GM11168 (cell line): ENCODE measurements at regions not wholly inside any gene's neighbourhood (a gene's known extent, or its start where the extent isn't known, plus 50 kb on each side); places are given as distances from the start of the nearest gene placed in this dataset.
"Not testable (repeated sequence)": the region's sequence is repeated elsewhere in the genome, so short reads cannot be mapped to it uniquely, and the experiment has no call there.

Source experiments
- in situ Hi-C: fragments of 300-500 bp; cut with MboI; formaldehyde crosslinking; loops from one replicate; pipeline ENCODE4 v1.12.0; 2022; ENCODE audit warnings: low sequenced_read_pairs; ENCODE audit not compliant: unreplicated experiment

DNA sequence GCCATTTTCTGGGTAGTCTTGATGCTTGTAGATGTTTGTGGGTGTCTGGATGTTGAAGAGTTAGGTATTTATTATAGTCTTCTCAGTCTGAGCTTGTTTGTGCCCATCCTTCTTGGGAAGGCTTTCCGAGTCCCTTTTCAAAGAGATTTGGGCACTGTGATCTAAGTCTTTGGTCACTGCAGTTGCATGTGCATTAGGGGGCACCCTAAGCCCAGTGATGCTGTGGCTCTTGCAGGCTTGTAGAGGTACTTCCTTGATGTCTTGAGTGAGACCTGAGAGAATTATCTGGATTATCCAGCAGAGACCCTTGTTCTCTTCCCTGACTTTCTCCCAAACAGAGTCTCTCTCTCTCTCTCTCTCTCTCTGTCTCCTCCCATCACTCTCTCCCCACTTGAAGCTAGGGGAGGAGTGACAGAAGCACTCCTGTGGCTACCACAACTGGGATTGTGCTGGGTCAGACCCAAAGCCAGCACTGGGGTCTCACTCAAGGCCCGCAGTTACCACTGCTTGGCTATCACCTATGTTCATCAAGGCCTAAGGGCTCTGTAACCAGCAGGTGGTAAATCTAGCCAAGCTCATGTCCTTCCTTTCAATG is 68.5 kb downstream of the TMCO5A start:
- in situ Hi-C loops = loop anchor here (5.0 kb wide), 1 partner anchor 349 kb away; no protein-coding TSS in a partner anchor

DNA sequence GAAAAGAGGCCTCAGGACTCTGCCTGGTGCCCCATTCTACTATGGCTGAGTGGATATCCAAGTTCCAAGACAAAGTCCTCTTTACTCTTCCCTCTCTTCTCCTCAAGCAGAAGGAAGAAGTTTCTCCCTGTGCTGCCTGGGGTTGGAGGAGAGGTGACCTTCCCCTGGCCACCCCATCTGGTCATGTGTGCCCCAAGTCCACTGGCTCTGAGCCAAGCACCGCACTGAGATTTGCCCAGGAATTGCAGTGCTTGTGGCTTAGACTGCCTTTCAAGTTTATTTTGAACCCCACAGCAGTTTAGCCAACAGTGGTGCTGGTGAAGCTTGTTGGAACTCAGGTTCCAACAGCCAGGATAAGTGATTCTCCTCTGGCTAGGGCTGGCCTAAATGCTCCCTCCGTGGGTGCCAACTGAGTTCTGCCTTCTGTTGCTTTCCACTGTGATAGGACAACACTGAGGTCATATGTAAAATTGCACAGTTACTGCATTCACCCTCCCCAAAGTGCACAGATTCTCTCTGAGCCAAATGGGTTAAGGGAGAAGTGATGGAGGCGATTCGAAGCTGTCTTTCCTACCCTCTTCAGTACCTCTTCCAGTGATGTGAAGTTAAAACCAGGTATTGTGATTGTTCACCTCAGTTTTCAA is 69.9 kb downstream of the TMCO5A start:
- in situ Hi-C loops = loop anchor here (5.0 kb wide), 1 partner anchor 348 kb away; no protein-coding TSS in a partner anchor

DNA sequence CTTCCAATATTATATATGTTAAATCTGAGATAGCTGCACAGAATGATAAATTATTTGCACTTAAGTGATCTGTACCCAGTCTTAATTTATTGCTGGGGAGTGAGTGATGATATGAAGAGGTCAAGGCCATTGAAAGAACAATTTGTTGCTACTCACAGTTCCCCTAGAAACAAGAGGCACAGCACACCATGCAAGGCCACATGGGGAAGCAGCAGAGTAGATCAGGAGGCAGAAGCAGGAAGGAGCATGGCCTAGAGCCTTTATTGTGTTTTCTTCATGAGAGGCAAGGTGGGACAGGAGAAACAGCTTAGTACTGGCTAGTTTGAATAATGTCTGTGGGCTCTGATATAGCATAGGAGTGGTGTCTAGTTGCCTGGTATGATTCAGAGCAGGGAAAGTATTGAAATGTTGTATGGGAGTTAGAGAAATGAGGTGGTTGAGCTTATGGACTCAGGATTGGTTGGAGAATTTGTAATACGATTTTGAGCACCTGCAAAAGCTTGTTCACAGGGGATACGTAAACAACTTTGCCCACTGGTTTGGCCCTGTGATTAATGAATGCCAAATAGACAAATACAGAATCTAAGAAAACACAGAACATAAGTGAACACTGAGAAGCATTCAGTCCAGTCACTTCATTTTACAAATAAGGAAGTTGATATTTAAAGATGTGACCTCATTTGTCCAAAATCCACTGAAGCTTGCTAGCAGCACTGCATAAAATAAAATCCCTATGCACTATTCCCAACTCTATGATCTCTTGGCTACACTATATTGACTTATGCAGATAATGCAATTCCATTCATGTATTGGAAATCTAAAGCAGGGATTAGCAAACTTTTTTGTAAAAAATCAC is 71.7 kb downstream of the TMCO5A start:
- in situ Hi-C loops = no loop called here

DNA sequence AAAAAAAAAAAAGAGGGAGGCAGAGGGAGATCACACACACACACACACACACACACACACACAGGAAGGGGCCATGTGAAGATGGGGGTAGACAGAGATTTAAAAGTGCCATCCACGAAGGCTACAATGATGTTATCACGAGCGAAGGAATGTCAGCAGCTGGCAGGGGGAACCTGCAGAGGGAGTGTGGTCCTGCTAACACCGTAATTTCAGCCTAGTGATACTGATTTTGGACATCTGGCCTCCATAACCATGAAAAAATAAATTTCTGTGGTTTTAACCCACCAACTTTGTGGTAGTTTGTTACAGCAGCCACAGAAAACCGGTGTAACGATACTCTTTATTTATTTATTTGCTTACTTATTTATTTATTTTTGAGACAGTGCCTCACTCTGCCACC is 76.0 kb downstream of the TMCO5A start:
- in situ Hi-C loops = no loop called here

DNA sequence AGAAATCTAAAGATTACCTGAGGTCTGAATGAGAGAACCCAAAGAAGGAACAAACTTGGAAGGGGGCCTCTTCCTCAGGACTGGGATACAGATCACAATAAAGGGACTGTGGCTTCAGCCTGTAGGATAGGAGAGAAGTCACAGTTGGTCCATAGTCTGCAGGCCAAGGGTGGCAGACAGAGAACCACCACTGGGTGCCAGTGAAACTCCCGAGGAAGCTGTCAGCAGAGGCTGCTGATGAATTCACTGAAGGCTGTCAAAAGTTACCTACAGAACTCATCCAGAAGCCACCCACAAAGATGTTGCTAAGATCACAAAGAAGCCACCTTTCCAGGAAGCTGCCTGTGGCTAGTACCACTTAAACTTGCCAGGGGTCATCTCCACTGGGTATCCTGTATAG is 78.5 kb downstream of the TMCO5A start:
- in situ Hi-C loops = no loop called here

DNA sequence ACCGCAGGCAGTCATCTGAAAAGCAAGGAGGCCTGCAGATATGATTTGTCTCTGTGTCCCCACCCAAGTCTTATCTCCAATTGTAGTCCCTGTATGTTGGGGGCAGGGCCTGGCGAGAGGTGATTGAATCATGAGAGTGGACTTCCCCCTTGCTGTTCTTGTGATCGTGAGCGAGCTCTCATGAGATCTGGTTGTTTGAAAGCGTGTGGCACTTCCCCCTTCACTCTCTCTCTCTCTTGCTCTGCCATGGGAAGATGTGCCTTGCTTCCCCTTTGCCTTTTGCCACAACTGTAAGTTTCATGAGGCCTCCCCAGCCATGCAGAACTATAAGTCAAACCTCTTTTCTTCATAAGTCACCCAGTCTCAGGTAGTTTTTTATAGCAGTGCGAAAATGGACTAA is 83.3 kb downstream of the TMCO5A start:
- in situ Hi-C loops = no loop called here

DNA sequence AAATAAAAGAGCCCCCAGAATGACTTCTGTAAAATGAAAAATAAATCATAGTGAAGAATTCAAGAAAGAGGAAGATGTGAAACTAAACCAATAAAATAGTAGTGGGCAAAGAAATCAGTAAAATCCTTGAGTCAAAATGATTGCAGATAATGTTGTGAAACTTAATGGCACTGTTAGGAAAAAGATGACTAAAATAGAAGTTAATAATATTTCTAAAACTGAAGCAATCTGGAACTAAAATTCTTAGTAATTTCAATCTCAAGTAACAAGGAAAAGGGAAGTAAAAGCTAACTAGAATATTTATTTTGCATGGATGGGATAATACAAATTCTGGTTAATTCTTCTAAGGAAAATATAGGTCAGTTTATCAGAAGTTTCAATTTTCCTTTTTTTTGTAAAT is 84.6 kb downstream of the TMCO5A start:
- in situ Hi-C loops = no loop called here

DNA sequence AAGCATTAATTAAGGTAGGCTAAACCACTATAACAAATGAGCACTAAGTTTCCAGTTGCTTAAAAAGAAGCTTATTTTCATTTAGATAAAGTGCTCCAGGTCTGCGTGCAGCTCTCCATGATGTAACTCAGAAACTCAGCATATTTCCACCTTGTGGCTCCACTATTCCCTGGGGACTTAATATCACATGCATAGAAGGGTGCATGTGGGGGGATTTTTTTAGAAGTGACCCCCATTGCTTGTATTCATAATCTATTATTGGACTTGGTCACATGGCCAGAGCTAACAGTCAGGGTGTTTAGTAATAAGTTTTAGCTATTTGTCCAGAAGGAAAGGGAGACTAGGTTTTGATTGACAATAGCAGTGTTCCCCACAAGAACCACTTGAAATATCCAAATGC is 86.8 kb downstream of the TMCO5A start:
- in situ Hi-C loops = no loop called here

DNA sequence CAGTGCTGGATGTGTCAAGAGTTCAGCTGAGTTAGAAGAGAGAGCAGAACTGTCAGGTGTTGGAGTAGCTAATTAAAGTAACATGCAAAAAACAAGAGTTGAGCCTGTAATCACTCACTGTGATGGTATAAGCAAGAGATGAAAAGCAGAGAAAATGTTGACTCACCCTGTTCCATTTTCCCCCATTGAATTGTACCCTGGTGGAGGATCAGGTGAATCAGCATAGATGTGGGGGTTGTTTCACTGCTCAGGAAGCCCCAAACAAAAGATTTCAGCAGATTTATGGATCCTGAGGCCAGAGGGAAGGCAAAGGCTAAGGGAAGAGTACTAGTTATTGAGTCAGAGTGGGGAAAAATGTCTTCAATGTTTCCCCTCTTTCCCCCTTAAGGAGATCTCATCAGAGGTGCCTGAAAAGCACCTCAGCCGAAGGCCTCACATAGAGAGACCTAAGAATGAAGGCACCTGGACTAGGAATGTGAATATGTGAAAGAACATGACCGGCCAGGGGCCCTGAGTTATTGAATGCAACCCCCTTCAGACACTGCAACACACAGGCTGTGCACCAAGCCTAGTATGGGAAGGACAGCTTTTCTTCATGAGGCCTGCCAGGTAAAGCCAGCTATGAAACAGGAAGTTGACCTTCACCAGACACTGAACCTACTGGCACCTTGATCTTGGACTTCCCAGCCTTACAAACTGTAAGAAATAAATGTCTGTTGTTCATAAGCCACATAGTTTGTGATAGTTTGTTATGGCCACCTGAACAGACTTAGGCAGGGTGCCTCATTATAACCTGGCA is 90.1 kb downstream of the TMCO5A start:
- in situ Hi-C loops = no loop called here

DNA sequence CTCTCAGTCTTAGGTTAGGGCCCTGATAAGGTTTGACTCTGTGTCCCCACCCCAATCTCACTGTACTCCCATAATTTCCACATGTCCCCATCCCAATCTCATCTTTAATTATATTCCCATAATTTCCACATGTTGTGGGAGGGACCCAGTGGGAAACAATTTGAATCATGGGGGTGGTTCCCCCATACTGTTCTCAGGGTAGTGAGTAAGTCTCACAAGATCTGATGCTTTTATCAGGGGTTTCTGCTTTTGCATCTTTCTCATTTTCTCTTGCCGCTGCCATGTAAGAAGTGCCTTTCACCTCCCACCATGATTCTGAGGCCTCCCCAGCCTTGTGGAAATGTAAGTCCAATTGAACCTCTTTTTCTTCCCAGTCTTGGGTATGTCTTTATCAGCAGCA is 91.2 kb downstream of the TMCO5A start:
- in situ Hi-C loops = not testable (repeated sequence)

DNA sequence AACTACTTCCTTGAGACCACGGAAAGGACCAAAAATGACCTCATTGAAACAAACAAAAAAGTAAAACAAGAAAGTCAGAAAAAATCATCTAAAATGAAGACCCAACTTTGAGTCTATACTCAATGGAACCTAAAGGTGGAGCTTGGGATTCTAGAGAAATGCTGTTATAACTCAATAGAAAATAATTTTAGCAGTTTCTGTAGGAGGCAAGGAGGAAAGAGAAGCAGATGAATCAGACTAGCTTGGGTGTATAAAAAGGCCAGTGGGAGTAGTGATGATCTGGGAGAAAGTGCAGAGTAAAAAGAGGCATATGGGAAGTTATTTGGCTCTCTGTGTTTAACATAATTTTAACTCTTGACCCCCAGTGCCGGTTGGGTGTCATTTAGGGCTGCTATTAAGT is 94.4 kb downstream of the TMCO5A start:
- in situ Hi-C loops = no loop called here

DNA sequence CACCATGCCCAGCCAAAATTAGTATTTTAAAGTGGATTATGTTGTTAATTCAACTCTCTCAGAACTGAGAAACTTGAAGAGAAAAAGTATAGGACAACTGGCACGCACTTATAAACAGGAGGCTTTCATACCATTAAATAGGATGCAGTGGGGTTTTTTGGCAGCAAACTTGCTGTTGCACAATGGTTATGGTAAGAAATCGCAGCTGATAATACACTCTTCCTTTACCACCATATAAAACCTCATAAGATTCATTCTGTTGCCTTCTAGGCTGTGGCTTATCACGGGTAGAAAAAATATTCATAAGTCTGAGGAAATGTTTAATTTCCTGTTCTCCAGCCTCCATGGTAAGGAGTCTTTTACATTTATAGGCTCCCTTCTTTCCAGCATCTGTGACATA is 95.3 kb downstream of the TMCO5A start:
- in situ Hi-C loops = no loop called here

DNA sequence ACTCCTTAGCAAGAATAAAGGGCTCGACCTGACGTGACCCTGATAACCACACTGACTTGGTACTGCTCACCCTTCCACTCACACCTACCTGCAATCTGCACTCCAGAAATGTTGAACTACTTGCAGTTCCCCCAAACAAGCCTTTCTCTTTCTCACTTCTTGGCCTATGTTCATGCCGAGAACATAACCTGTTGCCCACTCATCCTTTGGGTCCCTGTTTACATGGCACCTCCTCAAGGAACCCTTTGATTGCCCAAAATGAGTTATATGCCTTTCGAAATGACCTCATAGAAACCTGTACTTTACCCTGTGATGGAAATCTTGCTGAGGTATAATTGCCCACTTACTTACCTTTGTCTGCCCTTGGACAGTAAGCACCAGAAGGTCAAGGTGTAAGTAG is 96.2 kb downstream of the TMCO5A start:
- in situ Hi-C loops = no loop called here

DNA sequence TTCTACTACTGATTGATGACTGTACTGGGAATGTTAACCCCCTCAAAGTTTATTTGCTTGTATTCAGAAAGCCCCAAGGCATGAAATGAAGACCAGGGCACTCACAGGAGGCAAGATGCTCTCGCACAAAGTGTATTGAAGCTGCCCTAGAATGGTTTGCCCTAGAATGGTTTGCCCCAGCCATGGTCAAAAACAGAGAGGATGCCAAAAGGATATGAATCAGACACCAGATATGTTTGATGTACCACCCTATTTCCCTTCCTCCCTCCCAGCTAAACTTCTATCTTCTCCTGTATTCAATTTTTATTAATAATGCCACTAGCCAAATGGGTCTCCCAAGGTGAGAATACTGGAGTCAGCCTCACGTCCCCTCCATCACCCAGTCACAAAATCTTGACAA is 101.3 kb downstream of the TMCO5A start:
- in situ Hi-C loops = no loop called here

DNA sequence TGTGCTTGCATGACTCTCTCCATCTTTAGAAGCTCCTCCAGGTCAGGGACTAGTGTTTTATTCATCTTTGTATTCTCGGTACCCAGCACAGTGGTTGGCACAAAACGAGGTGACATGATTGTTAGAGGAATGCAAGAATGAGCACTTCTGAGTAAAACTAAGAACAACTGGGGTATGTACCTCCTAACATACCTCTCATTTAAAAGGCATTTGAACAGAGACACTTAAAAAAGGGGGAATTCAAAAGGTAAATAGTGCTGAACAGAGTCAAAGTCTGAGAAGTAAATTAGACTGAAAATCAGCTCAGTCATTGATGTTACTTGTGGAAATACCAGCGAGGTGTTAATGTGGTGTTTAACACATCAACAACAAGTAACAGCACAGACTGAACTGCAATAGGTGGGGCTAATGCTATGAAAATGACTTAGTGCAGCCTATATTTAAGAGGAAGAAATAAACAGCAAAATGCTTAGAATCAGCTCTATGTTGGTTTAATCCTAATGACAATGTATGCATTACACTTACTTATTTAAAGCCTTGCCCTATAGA is 102.4 kb downstream of the TMCO5A start:
- in situ Hi-C loops = no loop called here

DNA sequence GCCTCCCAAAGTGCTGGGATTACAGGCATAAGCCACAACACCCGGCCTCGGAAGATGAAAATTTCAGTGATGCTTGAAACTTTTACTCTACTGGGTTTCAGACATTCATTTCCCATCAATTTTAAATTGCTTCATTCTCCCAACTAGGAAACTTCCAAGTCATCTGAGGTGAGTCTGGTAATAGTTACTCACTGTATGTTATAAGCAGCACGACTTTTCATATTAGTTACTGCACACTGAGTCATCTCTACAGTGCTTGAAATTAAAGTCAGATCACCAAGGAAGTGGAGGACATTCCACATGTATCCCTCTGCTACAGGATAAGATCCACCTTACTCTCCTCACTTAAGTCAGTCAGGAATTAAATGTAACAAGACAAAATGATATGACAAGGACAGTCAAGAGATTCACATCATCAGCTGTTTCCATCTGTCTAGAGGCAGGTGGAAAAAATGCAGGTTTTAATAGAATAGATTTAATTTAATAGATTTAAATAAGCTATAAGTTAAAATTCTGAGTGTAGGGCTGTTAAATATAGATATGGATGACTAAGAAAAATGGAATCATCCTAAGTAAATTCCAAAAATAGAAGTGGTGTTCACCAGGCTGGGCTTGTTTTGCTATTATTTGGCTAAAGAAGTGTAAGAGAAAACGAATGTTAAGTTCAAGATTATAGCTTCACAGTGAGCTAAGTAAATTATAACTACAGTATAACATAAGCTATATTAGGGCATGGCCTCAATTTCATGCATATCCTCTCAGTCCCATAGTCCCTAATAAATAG is 104.4 kb downstream of the TMCO5A start:
- in situ Hi-C loops = no loop called here

DNA sequence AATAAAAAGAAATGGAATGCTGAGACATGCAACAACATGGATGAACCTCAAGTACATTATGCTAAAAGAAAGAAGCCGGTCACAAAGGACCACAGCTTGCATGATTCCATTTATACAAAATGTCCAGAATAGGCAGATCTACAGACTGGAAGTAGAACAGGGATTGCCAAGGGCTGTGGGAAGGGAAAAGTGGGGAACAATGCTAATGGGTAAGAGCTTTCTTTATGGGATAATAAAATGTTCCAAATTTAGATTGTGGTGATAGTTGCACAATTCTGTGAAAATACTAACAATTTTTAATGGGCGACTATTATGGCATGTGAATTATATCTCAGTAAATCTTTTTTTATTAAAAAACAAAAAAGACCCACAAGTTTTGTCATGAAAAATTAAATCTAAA is 106.2 kb downstream of the TMCO5A start:
- in situ Hi-C loops = no loop called here

DNA sequence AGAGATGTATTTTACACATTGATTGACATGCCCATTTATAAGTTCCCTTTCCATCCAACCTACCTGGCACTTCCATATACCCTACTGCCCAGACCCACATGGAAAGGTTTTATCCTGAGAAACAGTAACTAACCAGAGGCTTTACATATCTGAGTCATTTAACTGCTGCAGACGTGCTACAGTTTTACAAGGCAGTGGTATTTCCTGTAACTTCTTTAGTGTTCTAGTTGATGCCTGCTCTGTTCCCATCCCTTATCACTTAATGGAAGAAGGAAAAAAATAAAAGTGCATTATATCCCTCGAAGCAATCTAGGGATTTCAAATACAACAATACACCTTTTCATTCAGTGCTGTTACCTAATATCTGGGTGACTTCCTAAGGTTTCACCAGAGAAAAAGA is 107.1 kb downstream of the TMCO5A start:
- in situ Hi-C loops = no loop called here

DNA sequence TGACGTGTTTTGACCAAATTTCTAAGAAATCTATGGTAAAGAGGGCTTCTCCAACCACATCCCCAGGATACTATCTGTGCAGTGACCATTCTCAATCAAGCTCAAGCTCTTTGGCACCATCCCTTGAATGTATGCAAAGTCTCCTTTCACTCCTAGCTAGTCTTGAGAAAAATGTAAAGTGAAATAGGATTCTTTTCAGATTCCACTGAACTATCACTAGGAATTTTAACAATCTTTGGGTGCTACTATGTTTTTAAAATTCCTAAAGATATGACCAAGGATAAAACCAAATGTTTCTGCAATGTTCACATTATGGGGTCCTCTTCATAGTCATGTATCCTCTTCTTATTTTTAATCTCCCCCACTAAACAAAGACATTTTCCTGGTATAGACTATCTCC is 107.8 kb downstream of the TMCO5A start:
- in situ Hi-C loops = no loop called here
